Mesendoderm (in vitro differentiated cells): ENCODE measurements at regions not wholly inside any gene's neighbourhood (a gene's known extent, or its start where the extent isn't known, plus 50 kb on each side); places are given as distances from the start of the nearest gene placed in this dataset.

Experiments used
- DNase-seq: peaks from one replicate; pipeline ENCODE4 v3.0.0; 2013
- H2AK5ac ChIP-seq: 2 replicates; pipeline ENCODE4 v1.6.1; 2013; ENCODE audit warnings: low read length, inconsistent platforms
- H2BK120ac ChIP-seq: 2 replicates; pipeline ENCODE4 v1.6.1; 2013; ENCODE audit warnings: low read depth, mild to moderate bottlenecking, low read length, moderate library complexity, mixed read lengths
- H2BK15ac ChIP-seq: replicated peaks from 2 replicates; pipeline ENCODE4 v1.6.1; 2013; ENCODE audit warnings: low read depth, mild to moderate bottlenecking, moderate library complexity
- H2BK5ac ChIP-seq: 2 replicates; pipeline ENCODE4 v1.6.1; 2013; ENCODE audit warnings: low read length, inconsistent platforms
- H3K18ac ChIP-seq: 2 replicates; pipeline ENCODE4 v1.6.1; 2013; ENCODE audit warnings: mild to moderate bottlenecking, low read length, mixed read lengths
- H3K23ac ChIP-seq: one replicate; pipeline ENCODE4 v1.6.1; 2013; ENCODE audit warnings: low read length
- H3K27ac ChIP-seq: 2 replicates; pipeline ENCODE4 v1.5.1; 2013; ENCODE audit warnings: low read depth, mild to moderate bottlenecking, inconsistent platforms, low read length, moderate library complexity
- H3K27me3 ChIP-seq: 2 replicates; pipeline ENCODE4 v1.6.1; 2013; ENCODE audit warnings: low read length, control low read depth, mild to moderate bottlenecking, inconsistent platforms; ENCODE audit not compliant: insufficient read depth, poor library complexity
- H3K36me3 ChIP-seq: 2 replicates; pipeline ENCODE4 v1.6.1; 2013; ENCODE audit warnings: low read length, inconsistent platforms; ENCODE audit not compliant: control insufficient read depth, insufficient read depth
- H3K4ac ChIP-seq: one replicate; pipeline ENCODE4 v1.6.1; 2013; ENCODE audit warnings: low read depth, mild to moderate bottlenecking, low read length, moderate library complexity
- H3K4me1 ChIP-seq: 2 replicates; pipeline ENCODE4 v1.6.1; 2013; ENCODE audit warnings: low read depth, low read length, inconsistent platforms; ENCODE audit not compliant: control insufficient read depth
- H3K4me2 ChIP-seq: 2 replicates; pipeline ENCODE4 v1.6.1; 2013; ENCODE audit warnings: low read length
- H3K4me3 ChIP-seq: 2 replicates; pipeline ENCODE4 v1.5.1; 2013; ENCODE audit warnings: mild to moderate bottlenecking, low read length
- H3K56ac ChIP-seq: one replicate; pipeline ENCODE4 v1.6.1; 2013; ENCODE audit warnings: low read length
- H3K79me1 ChIP-seq: 2 replicates; pipeline ENCODE4 v1.6.1; 2013; ENCODE audit warnings: low read length, inconsistent platforms
- H3K79me2 ChIP-seq: 2 replicates; pipeline ENCODE4 v1.6.1; 2013; ENCODE audit warnings: mild to moderate bottlenecking, low read length; ENCODE audit not compliant: control insufficient read depth, insufficient read depth
- H3K9ac ChIP-seq: 2 replicates; pipeline ENCODE4 v1.6.1; 2013; ENCODE audit warnings: low read length, inconsistent platforms
- H4K5ac ChIP-seq: one replicate; pipeline ENCODE4 v1.6.1; 2013; ENCODE audit warnings: low read length
- H4K8ac ChIP-seq: one replicate; pipeline ENCODE4 v1.6.1; 2013; ENCODE audit warnings: low read depth, mild to moderate bottlenecking, control low read depth, low read length, moderate library complexity
- WGBS: extraction: QIAGEN DNeasy Blood & Tissue Kit; methylation state at CpG from one replicate; pipeline ENCODE4 v1.1.7; 2013; ENCODE audit warnings: low lambda C conversion rate, missing lambda C conversion rate; ENCODE audit not compliant: insufficient coverage; ENCODE audit errors: extremely low coverage; 5-methylcytosine and 5-hydroxymethylcytosine counted together

- Histone ChIP-seq H3K79me1 (no peaks in the 10 kb centered on the region), H3K4me1 (no peaks in the 10 kb centered on the region), H3K4me3 (no peak overlapping the region), H2BK120ac (no peak overlapping the region), H3K18ac (no peak overlapping the region), H3K36me3 (no peaks in the 10 kb centered on the region), H3K56ac (no peak overlapping the region), H3K27ac (no peak overlapping the region), H3K4me2 (no peak overlapping the region), H4K5ac (no peak overlapping the region), H2AK5ac (no peak overlapping the region), H3K79me2 (no peaks in the 10 kb centered on the region), H4K8ac (no peak overlapping the region), H3K9ac (no peak overlapping the region), H3K4ac (no peak overlapping the region), H3K23ac (no peak overlapping the region), H2BK5ac (no peak overlapping the region), H2BK15ac (no peak overlapping the region), H3K27me3 (no peaks in the 10 kb centered on the region)
- no CpG with 5 or more reads among the region's 1 CpG for WGBS
- no peak for DNase-seq
Observed at GRCh38 chr10:57959318-57960006, 308.2 kb downstream of the IPMK start.

- no peak overlapping the region for H3K4ac ChIP-seq
- no peak overlapping the region for H3K23ac ChIP-seq
- H3K27me3 ChIP-seq: no peaks in the 10 kb centered on the region
- no peak overlapping the region for H4K8ac ChIP-seq
- H2AK5ac ChIP-seq: no peak overlapping the region
- H3K4me1 ChIP-seq: no peaks in the 10 kb centered on the region
- H3K79me1 ChIP-seq: no peaks in the 10 kb centered on the region
- no peak overlapping the region for H3K18ac ChIP-seq
- H3K56ac ChIP-seq: no peak overlapping the region
- no peak overlapping the region for H3K4me2 ChIP-seq
- H2BK5ac ChIP-seq: no peak overlapping the region
- H2BK120ac ChIP-seq: no peak overlapping the region
- no peaks in the 10 kb centered on the region for H3K36me3 ChIP-seq
- H3K27ac ChIP-seq: no peak overlapping the region
- H3K79me2 ChIP-seq: no peaks in the 10 kb centered on the region
- H3K9ac ChIP-seq: no peak overlapping the region
- no peak overlapping the region for H4K5ac ChIP-seq
- WGBS: no CpG with 5 or more reads among the region's 2 CpGs
- H2BK15ac ChIP-seq: no peak overlapping the region
- no peak for DNase-seq
- no peak overlapping the region for H3K4me3 ChIP-seq
Observed at GRCh38 chr10:57955076-57955475, 312.6 kb downstream of the IPMK start.

DNA sequence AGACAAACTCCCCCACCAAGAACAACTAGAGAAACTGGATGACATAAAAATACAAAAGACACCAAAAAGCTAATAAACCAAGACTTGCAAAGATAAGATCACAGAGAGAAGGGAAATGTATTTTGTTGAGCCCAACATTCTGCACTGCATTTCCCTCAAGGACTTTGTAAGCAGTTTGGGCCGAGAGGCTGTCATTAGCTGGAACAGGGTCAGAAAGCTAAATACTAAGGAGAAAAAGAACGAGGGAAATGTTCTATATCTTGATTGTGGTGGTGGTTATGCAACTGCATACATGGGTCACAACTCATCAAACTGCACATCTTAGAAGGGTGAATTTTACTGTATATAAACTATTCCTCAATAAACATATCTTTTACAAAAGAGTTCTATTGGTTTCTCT is 315.0 kb downstream of the IPMK start:
- Histone ChIP-seq H2BK120ac (no peak overlapping the region), H3K23ac (no peak overlapping the region), H3K36me3 (no peaks in the 10 kb centered on the region), H3K79me2 (no peaks in the 10 kb centered on the region), H3K9ac (no peak overlapping the region), H2BK5ac (no peak overlapping the region), H2BK15ac (no peak overlapping the region), H4K8ac (no peak overlapping the region), H3K18ac (no peak overlapping the region), H3K4ac (no peak overlapping the region), H3K79me1 (no peaks in the 10 kb centered on the region), H3K4me1 (no peaks in the 10 kb centered on the region), H2AK5ac (no peak overlapping the region), H3K4me3 (no peak overlapping the region), H3K4me2 (no peak overlapping the region), H3K27ac (no peak overlapping the region), H3K56ac (no peak overlapping the region), H4K5ac (no peak overlapping the region), H3K27me3 (no peaks in the 10 kb centered on the region)
- WGBS: no CpG with 5 or more reads among the region's 2 CpGs
- no peak for DNase-seq

GRCh38 chr10:57950442-57950974 is 317.2 kb downstream of the IPMK start:
- Histone ChIP-seq H2BK120ac (no peak overlapping the region), H2BK5ac (no peak overlapping the region), H2AK5ac (no peak overlapping the region), H4K5ac (no peak overlapping the region), H3K4me2 (no peak overlapping the region), H3K9ac (no peak overlapping the region), H3K79me1 (no peaks in the 10 kb centered on the region), H3K23ac (no peak overlapping the region), H3K79me2 (no peaks in the 10 kb centered on the region), H2BK15ac (no peak overlapping the region), H3K36me3 (no peaks in the 10 kb centered on the region), H3K4ac (no peak overlapping the region), H3K18ac (no peak overlapping the region), H3K27ac (no peak overlapping the region), H3K27me3 (no peaks in the 10 kb centered on the region), H3K56ac (no peak overlapping the region), H3K4me1 (no peaks in the 10 kb centered on the region), H4K8ac (no peak overlapping the region), H3K4me3 (no peak overlapping the region)
- WGBS: no CpG with 5 or more reads among the region's 4 CpGs
- DNase-seq: no peak

DNA sequence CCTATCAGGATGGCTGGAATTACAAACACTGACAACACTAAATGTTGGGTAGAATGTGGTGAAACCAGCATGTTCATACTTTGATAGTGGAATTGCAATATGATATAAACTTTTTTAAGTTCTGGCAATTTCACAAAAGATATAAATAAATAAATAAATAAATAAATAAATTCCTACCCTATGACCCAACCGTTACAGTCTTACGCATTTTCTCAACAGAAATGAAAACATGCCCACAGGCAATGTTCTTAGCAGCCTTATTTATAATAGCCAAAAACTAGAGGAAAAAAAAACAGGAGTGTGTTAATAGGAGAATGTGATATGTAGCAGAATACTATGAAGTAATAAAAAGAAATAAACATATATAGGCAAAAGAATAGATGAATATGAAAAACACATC is 318.9 kb downstream of the IPMK start:
- Histone ChIP-seq H3K4ac (no peak overlapping the region), H3K27me3 (no peaks in the 10 kb centered on the region), H3K9ac (no peak overlapping the region), H3K23ac (no peak overlapping the region), H4K5ac (no peak overlapping the region), H2BK120ac (no peak overlapping the region), H4K8ac (no peak overlapping the region), H3K4me1 (no peaks in the 10 kb centered on the region), H3K56ac (no peak overlapping the region), H2AK5ac (no peak overlapping the region), H3K4me3 (no peak overlapping the region), H3K4me2 (no peak overlapping the region), H3K36me3 (no peaks in the 10 kb centered on the region), H3K27ac (no peak overlapping the region), H2BK5ac (no peak overlapping the region), H3K79me2 (no peaks in the 10 kb centered on the region), H3K18ac (no peak overlapping the region), H2BK15ac (no peak overlapping the region), H3K79me1 (no peaks in the 10 kb centered on the region)
- DNase-seq: no peak
- WGBS: no CpG with 5 or more reads among the region's 2 CpGs

- H4K8ac ChIP-seq: no peak overlapping the region
- H3K9ac ChIP-seq: no peak overlapping the region
- no peak overlapping the region for H2AK5ac ChIP-seq
- no peak overlapping the region for H2BK5ac ChIP-seq
- no peak overlapping the region for H3K4me2 ChIP-seq
- no peak overlapping the region for H3K23ac ChIP-seq
- no peaks in the 10 kb centered on the region for H3K79me1 ChIP-seq
- no peak overlapping the region for H4K5ac ChIP-seq
- H3K4me3 ChIP-seq: no peak overlapping the region
- H3K27me3 ChIP-seq: no peaks in the 10 kb centered on the region
- no peak overlapping the region for H3K27ac ChIP-seq
- no peak overlapping the region for H3K18ac ChIP-seq
- H3K36me3 ChIP-seq: no peaks in the 10 kb centered on the region
- no peak for DNase-seq
- no CpG with 5 or more reads among the region's 1 CpG for WGBS
- no peak overlapping the region for H3K56ac ChIP-seq
- no peak overlapping the region for H2BK120ac ChIP-seq
- H3K4me1 ChIP-seq: no peaks in the 10 kb centered on the region
- no peaks in the 10 kb centered on the region for H3K79me2 ChIP-seq
- no peak overlapping the region for H3K4ac ChIP-seq
- H2BK15ac ChIP-seq: no peak overlapping the region
Observed at GRCh38 chr10:57946833-57947232, 320.9 kb downstream of the IPMK start.
